Stimulated activated effector memory CD8-positive, alpha-beta T cell treated with anti-CD3 and anti-CD28 coated beads, Interleukin-12 subunit alpha, Interleukin-12 subunit beta, amount 100 ng/mL, for 72 hours (primary cell): ENCODE measurements at regions not wholly inside any gene's neighbourhood (a gene's known extent, or its start where the extent isn't known, plus 50 kb on each side); places are given as distances from the start of the nearest gene placed in this dataset.
"Not testable (repeated sequence)": the region's sequence is repeated elsewhere in the genome, so short reads cannot be mapped to it uniquely, and the experiment has no call there.

Source experiments
- ATAC-seq: fragments of 150-1000 bp; cut with Tn5 transposase; 2 replicates; pipeline ENCODE4 v1.10.0; 2021
- DNase-seq, 2 donors: peaks; one replicate each; pipeline ENCODE4 v3.0.0; 2021 to 2022; ENCODE audit warnings: low spot score in 2 of 2
- H3K27ac Mint-ChIP-seq: one replicate; pipeline ENCODE4 v1.8.0; 2022; ENCODE audit warnings: mild to moderate bottlenecking, mixed read lengths
- H3K36me3 Mint-ChIP-seq: one replicate; pipeline ENCODE4 v1.8.0; 2022; ENCODE audit warnings: mild to moderate bottlenecking, mixed read lengths
- H3K4me1 Mint-ChIP-seq: one replicate; pipeline ENCODE4 v1.8.0; 2022; ENCODE audit warnings: mixed read lengths
- H3K4me3 Mint-ChIP-seq: one replicate; pipeline ENCODE4 v1.8.0; 2022; ENCODE audit warnings: mild to moderate bottlenecking, mixed read lengths
- H3K9me3 Mint-ChIP-seq: one replicate; pipeline ENCODE4 v1.8.0; 2022; ENCODE audit warnings: mixed read lengths

- Mint-ChIP-seq H3K9me3 (no peaks in the 10 kb centered on the region), H3K27ac (no peak overlapping the region), H3K4me3 (no peak overlapping the region), H3K4me1 (peaks cover 27% of the 10 kb centered on the region), H3K36me3 (no peaks in the 10 kb centered on the region)
- no peak for DNase-seq
- no peak for ATAC-seq
Observed at GRCh38 chr7:92888-93672, 99.3 kb upstream of the FAM20C start.

- Mint-ChIP-seq H3K4me3 (no peak overlapping the region), H3K4me1 (peaks cover 17% of the 10 kb centered on the region), H3K27ac (no peak overlapping the region), H3K9me3 (no peaks in the 10 kb centered on the region), H3K36me3 (no peaks in the 10 kb centered on the region)
- ATAC-seq (no peak), DNase-seq (no peak)
Observed at GRCh38 chr7:94251-94801, 98.0 kb upstream of the FAM20C start.

GRCh38 chr7:95180-95862 lies 97.0 kb upstream of the FAM20C start:
- Mint-ChIP-seq H3K9me3 (peaks cover 2% of the 10 kb centered on the region), H3K4me3 (no peak overlapping the region), H3K27ac (no peak overlapping the region), H3K4me1 (peaks cover 9% of the 10 kb centered on the region), H3K36me3 (no peaks in the 10 kb centered on the region)
- no peak for ATAC-seq
- no peak for DNase-seq

- H3K27ac Mint-ChIP-seq: no peak overlapping the region
- DNase-seq (no peak), ATAC-seq (no peak)
- H3K4me1 Mint-ChIP-seq: peaks cover 3% of the 10 kb centered on the region
- no peaks in the 10 kb centered on the region for H3K36me3 Mint-ChIP-seq
- H3K4me3 Mint-ChIP-seq: no peak overlapping the region
- peaks cover 2% of the 10 kb centered on the region for H3K9me3 Mint-ChIP-seq
Observed at GRCh38 chr7:95863-96260, 96.5 kb upstream of the FAM20C start.

GRCh38 chr7:96861-97260 lies 95.5 kb upstream of the FAM20C start:
- Mint-ChIP-seq H3K4me3 (no peak overlapping the region), H3K4me1 (peaks cover 3% of the 10 kb centered on the region), H3K27ac (no peak overlapping the region), H3K9me3 (peaks cover 2% of the 10 kb centered on the region), H3K36me3 (no peaks in the 10 kb centered on the region)
- no peak for DNase-seq
- ATAC-seq: no peak

GRCh38 chr7:97310-97841 lies 95.0 kb upstream of the FAM20C start:
- ATAC-seq (no peak), DNase-seq (no peak)
- H3K36me3 Mint-ChIP-seq: no peaks in the 10 kb centered on the region
- H3K4me3 Mint-ChIP-seq: no peak overlapping the region
- no peak overlapping the region for H3K27ac Mint-ChIP-seq
- H3K4me1 Mint-ChIP-seq: peaks cover 8% of the 10 kb centered on the region
- peaks cover 2% of the 10 kb centered on the region for H3K9me3 Mint-ChIP-seq

- Mint-ChIP-seq H3K27ac (no peak overlapping the region), H3K36me3 (no peaks in the 10 kb centered on the region), H3K4me1 (peaks cover 13% of the 10 kb centered on the region), H3K4me3 (no peak overlapping the region), H3K9me3 (peaks cover 2% of the 10 kb centered on the region)
- ATAC-seq: no peak
- no peak for DNase-seq
Observed at GRCh38 chr7:101146-102046, 91.0 kb upstream of the FAM20C start.

GRCh38 chr7:102047-102711 lies 90.2 kb upstream of the FAM20C start:
- Mint-ChIP-seq H3K4me3 (no peak overlapping the region), H3K4me1 (peaks cover 17% of the 10 kb centered on the region), H3K9me3 (peaks cover 2% of the 10 kb centered on the region), H3K27ac (no peak overlapping the region), H3K36me3 (no peaks in the 10 kb centered on the region)
- DNase-seq (no peak), ATAC-seq (no peak)

GRCh38 chr7:102721-103120 lies 89.7 kb upstream of the FAM20C start:
- H3K27ac Mint-ChIP-seq: no peak overlapping the region
- no peak for DNase-seq
- peaks cover 17% of the 10 kb centered on the region for H3K4me1 Mint-ChIP-seq
- no peak overlapping the region for H3K4me3 Mint-ChIP-seq
- no peak for ATAC-seq
- H3K9me3 Mint-ChIP-seq: peaks cover 2% of the 10 kb centered on the region
- H3K36me3 Mint-ChIP-seq: no peaks in the 10 kb centered on the region

GRCh38 chr7:103981-104380 lies 88.4 kb upstream of the FAM20C start:
- not testable (repeated sequence) for H3K4me3 Mint-ChIP-seq, ATAC-seq, H3K36me3 Mint-ChIP-seq, H3K9me3 Mint-ChIP-seq, DNase-seq
- peaks cover 17% of the 10 kb centered on the region for H3K4me1 Mint-ChIP-seq
- peak overlapping the region; percentile 43 for H3K27ac Mint-ChIP-seq

GRCh38 chr7:105002-105401 lies 87.4 kb upstream of the FAM20C start:
- H3K27ac Mint-ChIP-seq: no peak overlapping the region
- H3K4me3 Mint-ChIP-seq: no peak overlapping the region

GRCh38 chr7:106356-106755 lies 86.0 kb upstream of the FAM20C start:
- H3K9me3 Mint-ChIP-seq: no peaks in the 10 kb centered on the region
- H3K27ac Mint-ChIP-seq: no peak overlapping the region
- no peaks in the 10 kb centered on the region for H3K36me3 Mint-ChIP-seq
- no peak overlapping the region for H3K4me3 Mint-ChIP-seq
- DNase-seq (no peak), ATAC-seq (peak; percentile 71)
- peaks cover 17% of the 10 kb centered on the region for H3K4me1 Mint-ChIP-seq

More at GRCh38 chr7:105002-105401, 87.4 kb upstream of the FAM20C start:
- ATAC-seq (no peak), DNase-seq (no peak)
- no peaks in the 10 kb centered on the region for H3K9me3 Mint-ChIP-seq
- peaks cover 17% of the 10 kb centered on the region for H3K4me1 Mint-ChIP-seq
- no peaks in the 10 kb centered on the region for H3K36me3 Mint-ChIP-seq

- DNase-seq (no peak), ATAC-seq (no peak)
- H3K4me3 Mint-ChIP-seq: no peak overlapping the region
- H3K4me1 Mint-ChIP-seq: peaks cover 11% of the 10 kb centered on the region
- no peaks in the 10 kb centered on the region for H3K9me3 Mint-ChIP-seq
- H3K36me3 Mint-ChIP-seq: no peaks in the 10 kb centered on the region
- H3K27ac Mint-ChIP-seq: no peak overlapping the region
Observed at GRCh38 chr7:107233-107632, 85.1 kb upstream of the FAM20C start.

GRCh38 chr7:107907-108306 lies 84.5 kb upstream of the FAM20C start:
- DNase-seq: no peak
- H3K36me3 Mint-ChIP-seq: no peaks in the 10 kb centered on the region
- peaks cover 3% of the 10 kb centered on the region for H3K9me3 Mint-ChIP-seq
- no peak for ATAC-seq
- peaks cover 5% of the 10 kb centered on the region for H3K4me1 Mint-ChIP-seq
- no peak overlapping the region for H3K27ac Mint-ChIP-seq
- no peak overlapping the region for H3K4me3 Mint-ChIP-seq
